GM23338 (cell line): ENCODE measurements at regions not wholly inside any gene's neighbourhood (a gene's known extent, or its start where the extent isn't known, plus 50 kb on each side); places are given as distances from the start of the nearest gene placed in this dataset.

Experiments
- ATAC-seq: fragments of 200-7000 bp; cut with Tn5 transposase; 3 replicates; pipeline ENCODE4 v1.9.1; 2020
- DNase-seq: peaks from one replicate; pipeline ENCODE4 v3.0.0-alpha.2; 2015; ENCODE audit warnings: low spot score
- H2AFZ ChIP-seq: fragments of 200-600 bp; sonication (generic); 2 replicates; pipeline ENCODE4 v1.8.0; 2016; ENCODE audit warnings: antibody characterized with exemption, mild to moderate bottlenecking, moderate library complexity
- H3F3A ChIP-seq: fragments of 200-600 bp; sonication (generic); replicated peaks from 2 replicates; pipeline ENCODE4 v1.8.0; 2017; ENCODE audit warnings: antibody characterized with exemption, mixed run types, low read depth
- H3K27ac ChIP-seq: fragments of 200-600 bp; sonication (generic); 2 replicates; pipeline ENCODE4 v1.6.1; 2016; ENCODE audit warnings: low read depth
- H3K27me3 ChIP-seq: fragments of 200-600 bp; sonication (generic); 2 replicates; pipeline ENCODE4 v1.8.0; 2016; ENCODE audit warnings: mild to moderate bottlenecking, mixed run types, moderate library complexity; ENCODE audit not compliant: insufficient read depth
- H3K36me3 ChIP-seq: fragments of 200-600 bp; sonication (generic); 2 replicates; pipeline ENCODE4 v1.8.0; 2016; ENCODE audit warnings: mild to moderate bottlenecking; ENCODE audit not compliant: insufficient read depth
- H3K4me1 ChIP-seq: fragments of 200-600 bp; sonication (generic); 2 replicates; pipeline ENCODE4 v1.8.0; 2016; ENCODE audit warnings: mild to moderate bottlenecking, moderate library complexity; ENCODE audit not compliant: insufficient read depth
- H3K4me2 ChIP-seq: fragments of 200-600 bp; sonication (generic); 2 replicates; pipeline ENCODE4 v1.7.1; 2017; ENCODE audit warnings: mixed run types
- H3K4me3 ChIP-seq: fragments of 200-600 bp; sonication (generic); 2 replicates; pipeline ENCODE4 v1.6.1; 2016; ENCODE audit warnings: mixed run types
- H3K79me2 ChIP-seq: fragments of 200-600 bp; sonication (generic); replicated peaks from 2 replicates; pipeline ENCODE4 v1.8.0; 2017; ENCODE audit warnings: mild to moderate bottlenecking; ENCODE audit not compliant: insufficient read depth
- H3K9me2 ChIP-seq: fragments of 200-600 bp; sonication (generic); 2 replicates; pipeline ENCODE4 v1.8.0; 2017; ENCODE audit not compliant: insufficient read depth
- H4K20me1 ChIP-seq: fragments of 200-600 bp; sonication (generic); replicated peaks from 2 replicates; pipeline ENCODE4 v1.8.0; 2017; ENCODE audit warnings: mild to moderate bottlenecking; ENCODE audit not compliant: insufficient read depth
- H3K27ac Mint-ChIP-seq: 2 replicates; pipeline ENCODE4 v1.8.0; 2020; ENCODE audit warnings: inconsistent platforms, mild to moderate bottlenecking, moderate library complexity, mixed read lengths
- H3K27me3 Mint-ChIP-seq: 3 replicates; pipeline ENCODE4 v1.8.0; 2022; ENCODE audit warnings: low read depth, mild to moderate bottlenecking, moderate library complexity, mixed read lengths, inconsistent platforms; ENCODE audit not compliant: insufficient read depth, poor library complexity
- H3K36me3 Mint-ChIP-seq: 3 replicates; pipeline ENCODE4 v1.8.0; 2021; ENCODE audit warnings: low read depth, mild to moderate bottlenecking, inconsistent platforms, moderate library complexity, mixed read lengths
- H3K4me1 Mint-ChIP-seq: 3 replicates; pipeline ENCODE4 v1.8.0; 2020; ENCODE audit warnings: mild to moderate bottlenecking, inconsistent platforms, mixed read lengths
- H3K4me3 Mint-ChIP-seq: 3 replicates; pipeline ENCODE4 v1.8.0; 2021; ENCODE audit warnings: moderate library complexity, mild to moderate bottlenecking, inconsistent platforms, mixed read lengths
- H3K9me3 Mint-ChIP-seq: 3 replicates; pipeline ENCODE4 v1.8.0; 2020; ENCODE audit warnings: moderate library complexity, mild to moderate bottlenecking, inconsistent platforms, mixed read lengths
- CREB1 ChIP-seq: fragments of 250-450 bp; sonication (Bioruptor Pico); IDR thresholded peaks from 2 replicates; pipeline ENCODE4 v1.5.0; 2020; ENCODE audit warnings: low read depth, mild to moderate bottlenecking, moderate library complexity
- EZH2 ChIP-seq: fragments of 200-600 bp; sonication (generic); IDR thresholded peaks from one replicate; pipeline ENCODE4 v1.8.0; 2017; ENCODE audit warnings: antibody characterized with exemption, mild to moderate bottlenecking, low read depth; ENCODE audit not compliant: unreplicated experiment
- JUNB ChIP-seq: IDR thresholded peaks from one replicate; pipeline ENCODE4 v1.6.1; 2016; ENCODE audit warnings: antibody characterized with exemption; ENCODE audit not compliant: unreplicated experiment
- NANOG ChIP-seq: IDR thresholded peaks from 2 replicates; pipeline ENCODE4 v1.6.1; 2016; ENCODE audit warnings: antibody characterized with exemption, borderline replicate concordance
- POLR2AphosphoS5 ChIP-seq: IDR thresholded peaks from 2 replicates; pipeline ENCODE4 v1.6.1; 2016; ENCODE audit warnings: antibody characterized with exemption, low read depth
- ZNF114 ChIP-seq: fragments of 250-450 bp; sonication (Bioruptor Pico); IDR thresholded peaks from 2 replicates; pipeline ENCODE4 v1.5.0; 2020; ENCODE audit warnings: mild to moderate bottlenecking, moderate library complexity
- ZNF331 ChIP-seq: fragments of 250-450 bp; sonication (Bioruptor Pico); IDR thresholded peaks from 2 replicates; pipeline ENCODE4 v1.5.0; 2020; ENCODE audit warnings: low read depth, mild to moderate bottlenecking, moderate library complexity
- TF ChIP-seq, protein P1 (sequence below): IDR thresholded peaks from one replicate; pipeline ENCODE4 v1.6.1; 2018; ENCODE audit warnings: antibody characterized with exemption; ENCODE audit not compliant: unreplicated experiment
- TF ChIP-seq, protein P2 (sequence below): IDR thresholded peaks from 2 replicates; pipeline ENCODE4 v1.6.1; 2016; ENCODE audit warnings: antibody characterized with exemption
- TF ChIP-seq, protein P3 (sequence below), 2 experiments: fragments of 200-600 bp in 1 of 2; sonication (generic) in 1 of 2; conservative IDR thresholded peaks; 2 replicates each; pipeline versions ENCODE4 v1.5.1 to v1.6.1; 2016 to 2017; ENCODE audit warnings: antibody characterized with exemption in 2 of 2, low read depth in 2 of 2, mild to moderate bottlenecking in 2 of 2, moderate library complexity in 1 of 2

GRCh38 chr15:26352406-26352805 lies 420.5 kb downstream of the GABRB3 start (continued):
- TF ChIP-seq, protein P1, sequence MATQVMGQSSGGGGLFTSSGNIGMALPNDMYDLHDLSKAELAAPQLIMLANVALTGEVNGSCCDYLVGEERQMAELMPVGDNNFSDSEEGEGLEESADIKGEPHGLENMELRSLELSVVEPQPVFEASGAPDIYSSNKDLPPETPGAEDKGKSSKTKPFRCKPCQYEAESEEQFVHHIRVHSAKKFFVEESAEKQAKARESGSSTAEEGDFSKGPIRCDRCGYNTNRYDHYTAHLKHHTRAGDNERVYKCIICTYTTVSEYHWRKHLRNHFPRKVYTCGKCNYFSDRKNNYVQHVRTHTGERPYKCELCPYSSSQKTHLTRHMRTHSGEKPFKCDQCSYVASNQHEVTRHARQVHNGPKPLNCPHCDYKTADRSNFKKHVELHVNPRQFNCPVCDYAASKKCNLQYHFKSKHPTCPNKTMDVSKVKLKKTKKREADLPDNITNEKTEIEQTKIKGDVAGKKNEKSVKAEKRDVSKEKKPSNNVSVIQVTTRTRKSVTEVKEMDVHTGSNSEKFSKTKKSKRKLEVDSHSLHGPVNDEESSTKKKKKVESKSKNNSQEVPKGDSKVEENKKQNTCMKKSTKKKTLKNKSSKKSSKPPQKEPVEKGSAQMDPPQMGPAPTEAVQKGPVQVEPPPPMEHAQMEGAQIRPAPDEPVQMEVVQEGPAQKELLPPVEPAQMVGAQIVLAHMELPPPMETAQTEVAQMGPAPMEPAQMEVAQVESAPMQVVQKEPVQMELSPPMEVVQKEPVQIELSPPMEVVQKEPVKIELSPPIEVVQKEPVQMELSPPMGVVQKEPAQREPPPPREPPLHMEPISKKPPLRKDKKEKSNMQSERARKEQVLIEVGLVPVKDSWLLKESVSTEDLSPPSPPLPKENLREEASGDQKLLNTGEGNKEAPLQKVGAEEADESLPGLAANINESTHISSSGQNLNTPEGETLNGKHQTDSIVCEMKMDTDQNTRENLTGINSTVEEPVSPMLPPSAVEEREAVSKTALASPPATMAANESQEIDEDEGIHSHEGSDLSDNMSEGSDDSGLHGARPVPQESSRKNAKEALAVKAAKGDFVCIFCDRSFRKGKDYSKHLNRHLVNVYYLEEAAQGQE: no peak

DNA sequence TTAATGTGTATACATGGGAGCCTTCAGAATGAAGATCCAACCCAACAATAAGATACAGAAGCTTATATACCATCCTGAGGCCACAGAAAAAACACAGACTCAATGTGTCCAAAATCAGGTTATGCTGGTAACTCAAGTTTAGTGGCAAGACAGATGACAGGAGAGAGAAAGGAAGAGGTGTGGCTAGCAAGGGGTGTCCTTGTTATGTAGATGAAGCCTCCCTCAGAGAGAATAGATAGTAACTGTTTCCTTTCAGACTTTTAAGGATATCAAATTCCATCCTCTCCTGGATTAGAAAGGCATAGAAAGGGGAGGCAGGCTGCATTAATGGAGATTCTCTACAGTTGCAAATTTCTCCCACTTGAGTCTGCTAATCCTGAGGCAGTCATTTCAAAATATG lies 447.4 kb downstream of the GABRB3 start:
- peaks cover 8% of the 10 kb centered on the region; the same call in 1 of the 2 replicates for H3K4me1 ChIP-seq
- H4K20me1 ChIP-seq: no peaks in the 10 kb centered on the region
- no peak overlapping the region for H2AFZ ChIP-seq
- no peaks in the 10 kb centered on the region for H3K79me2 ChIP-seq
- H3K27me3 Mint-ChIP-seq: peaks cover 13% of the 10 kb centered on the region
- H3K36me3 Mint-ChIP-seq: peaks cover 34% of the 10 kb centered on the region
- no peaks in the 10 kb centered on the region for H3K9me2 ChIP-seq
- TF ChIP-seq NANOG: peak; percentile 49; the same call in 1 of the 2 replicates
- TF ChIP-seq, protein P2, sequence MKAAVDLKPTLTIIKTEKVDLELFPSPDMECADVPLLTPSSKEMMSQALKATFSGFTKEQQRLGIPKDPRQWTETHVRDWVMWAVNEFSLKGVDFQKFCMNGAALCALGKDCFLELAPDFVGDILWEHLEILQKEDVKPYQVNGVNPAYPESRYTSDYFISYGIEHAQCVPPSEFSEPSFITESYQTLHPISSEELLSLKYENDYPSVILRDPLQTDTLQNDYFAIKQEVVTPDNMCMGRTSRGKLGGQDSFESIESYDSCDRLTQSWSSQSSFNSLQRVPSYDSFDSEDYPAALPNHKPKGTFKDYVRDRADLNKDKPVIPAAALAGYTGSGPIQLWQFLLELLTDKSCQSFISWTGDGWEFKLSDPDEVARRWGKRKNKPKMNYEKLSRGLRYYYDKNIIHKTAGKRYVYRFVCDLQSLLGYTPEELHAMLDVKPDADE: no peak
- peak overlapping the region; percentile 25; the same call in 1 of the 2 replicates for H3K4me2 ChIP-seq
- no peaks in the 10 kb centered on the region for H3K27me3 ChIP-seq
- peak overlapping the region; percentile 52 for H3K27ac ChIP-seq
- peak; percentile 88 for DNase-seq
- ATAC-seq: peak; percentile 99
- H3F3A ChIP-seq: no peaks in the 10 kb centered on the region
- H3K27ac Mint-ChIP-seq: no peak overlapping the region; the same call in 1 of the 2 replicates
- no peaks in the 10 kb centered on the region for H3K36me3 ChIP-seq
- peaks cover 9% of the 10 kb centered on the region; the same call in 2 of the 3 replicates for H3K4me1 Mint-ChIP-seq
- no peak overlapping the region for H3K4me3 Mint-ChIP-seq
- H3K4me3 ChIP-seq: no peak overlapping the region
- peaks cover 30% of the 10 kb centered on the region for H3K9me3 Mint-ChIP-seq

- H3K4me3 Mint-ChIP-seq: no peak overlapping the region
- Histone ChIP-seq H3K4me3 (no peak overlapping the region), H3K4me2 (no peak overlapping the region), H4K20me1 (no peaks in the 10 kb centered on the region), H3K36me3 (no peaks in the 10 kb centered on the region), H3K79me2 (no peaks in the 10 kb centered on the region), H3K4me1 (peaks cover 8% of the 10 kb centered on the region; the same call in 1 of the 2 replicates), H3F3A (no peaks in the 10 kb centered on the region), H2AFZ (no peak overlapping the region), H3K9me2 (no peaks in the 10 kb centered on the region), H3K27me3 (no peaks in the 10 kb centered on the region), H3K27ac (no peak overlapping the region)
- peak; percentile 47 for DNase-seq
- H3K4me1 Mint-ChIP-seq: peaks cover 9% of the 10 kb centered on the region
- no peak overlapping the region for H3K27ac Mint-ChIP-seq
- ATAC-seq: no peak
- peaks cover 30% of the 10 kb centered on the region for H3K9me3 Mint-ChIP-seq
- H3K27me3 Mint-ChIP-seq: peaks cover 13% of the 10 kb centered on the region
- H3K36me3 Mint-ChIP-seq: peaks cover 34% of the 10 kb centered on the region
- TF ChIP-seq JUNB (no peak), CREB1 (CRISPR knock-in tag) (no peak), ZNF114 (CRISPR knock-in tag) (no peak), ZNF331 (no peak), POLR2AphosphoS5 (no peak), EZH2 (no peak), NANOG (no peak)
- TF ChIP-seq, protein P3, sequence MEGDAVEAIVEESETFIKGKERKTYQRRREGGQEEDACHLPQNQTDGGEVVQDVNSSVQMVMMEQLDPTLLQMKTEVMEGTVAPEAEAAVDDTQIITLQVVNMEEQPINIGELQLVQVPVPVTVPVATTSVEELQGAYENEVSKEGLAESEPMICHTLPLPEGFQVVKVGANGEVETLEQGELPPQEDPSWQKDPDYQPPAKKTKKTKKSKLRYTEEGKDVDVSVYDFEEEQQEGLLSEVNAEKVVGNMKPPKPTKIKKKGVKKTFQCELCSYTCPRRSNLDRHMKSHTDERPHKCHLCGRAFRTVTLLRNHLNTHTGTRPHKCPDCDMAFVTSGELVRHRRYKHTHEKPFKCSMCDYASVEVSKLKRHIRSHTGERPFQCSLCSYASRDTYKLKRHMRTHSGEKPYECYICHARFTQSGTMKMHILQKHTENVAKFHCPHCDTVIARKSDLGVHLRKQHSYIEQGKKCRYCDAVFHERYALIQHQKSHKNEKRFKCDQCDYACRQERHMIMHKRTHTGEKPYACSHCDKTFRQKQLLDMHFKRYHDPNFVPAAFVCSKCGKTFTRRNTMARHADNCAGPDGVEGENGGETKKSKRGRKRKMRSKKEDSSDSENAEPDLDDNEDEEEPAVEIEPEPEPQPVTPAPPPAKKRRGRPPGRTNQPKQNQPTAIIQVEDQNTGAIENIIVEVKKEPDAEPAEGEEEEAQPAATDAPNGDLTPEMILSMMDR (conservative IDR thresholded peaks at IDR 0.05; ENCODE audit: low read depth in 2 of 2): no peak
Measured at GRCh38 chr15:26323566-26323965, 449.3 kb downstream of the GABRB3 start.
